Panc1 (cell line): ENCODE measurements at regions not wholly inside any gene's neighbourhood (a gene's known extent, or its start where the extent isn't known, plus 50 kb on each side); places are given as distances from the start of the nearest gene placed in this dataset.

ENCODE experiments used
- ATAC-seq: fragments of 200-7000 bp; cut with Tn5 transposase; 2 replicates; pipeline ENCODE4 v1.9.1; 2020; ENCODE audit warnings: mild to moderate bottlenecking, moderate library complexity
- BruUV-seq: library from RNA; stranded (reverse); fragments of 400-500 nt; replicated peaks from 2 replicates; lab custom pipeline; 2021; lab: Mats Ljungman, UMichigan
- CTCF ChIA-PET: fragments of 300-600 bp; sonication (Branson Sonifier 250); formaldehyde crosslinking; loops from one replicate; lab custom pipeline; 2022; ENCODE audit warnings: antibody characterized with exemption; lab: Charles Lee
- POLR2A ChIA-PET: fragments of 300-600 bp; sonication (Branson Sonifier 250); formaldehyde crosslinking; loops from one replicate; lab custom pipeline; 2022; ENCODE audit warnings: antibody characterized with exemption; lab: Charles Lee
- DNase-seq: peaks from one replicate; pipeline ENCODE4 v3.0.0-alpha.2; 2010; ENCODE audit warnings: low read depth, low spot score
- H3K27ac ChIP-seq: 2 replicates; pipeline ENCODE4 v1.5.1; 2011; ENCODE audit warnings: mild to moderate bottlenecking, low read length, inconsistent platforms
- H3K27me3 ChIP-seq: fragments of 200-500 bp; sonication (Bioruptor generic); 2 replicates; pipeline ENCODE4 v1.6.0; 2014; ENCODE audit warnings: low read length, inconsistent platforms; ENCODE audit not compliant: control insufficient read depth, insufficient read depth
- H3K36me3 ChIP-seq: fragments of 200-500 bp; sonication (Bioruptor generic); 2 replicates; pipeline ENCODE4 v1.5.1; 2014; ENCODE audit warnings: inconsistent platforms, mild to moderate bottlenecking, low read length, moderate library complexity; ENCODE audit not compliant: control insufficient read depth, insufficient read depth
- H3K4me1 ChIP-seq: 2 replicates; pipeline ENCODE4 v1.5.1; 2011; ENCODE audit warnings: inconsistent platforms, mild to moderate bottlenecking, low read length, moderate library complexity; ENCODE audit not compliant: control insufficient read depth, insufficient read depth
- H3K4me3 ChIP-seq, 2 experiments: 2 replicates each; pipeline ENCODE4 v1.5.1; 2011 to 2012; ENCODE audit warnings: low read depth in 2 of 2, low read length in 2 of 2, mild to moderate bottlenecking in 2 of 2, inconsistent platforms in 1 of 2, moderate library complexity in 1 of 2
- H3K9me3 ChIP-seq: fragments of 200-500 bp; sonication (Bioruptor generic); 2 replicates; pipeline ENCODE4 v1.5.1; 2014; ENCODE audit warnings: low read depth, mild to moderate bottlenecking, inconsistent platforms, low read length, moderate library complexity; ENCODE audit not compliant: control insufficient read depth, insufficient read depth
- CTCF ChIP-seq: fragments of 450-650 bp; IDR thresholded peaks from 2 replicates; pipeline ENCODE4 v1.5.1; 2017; ENCODE audit warnings: mild to moderate bottlenecking
- POLR2AphosphoS5 ChIP-seq: IDR thresholded peaks from 2 replicates; pipeline ENCODE4 v1.6.1; 2012; ENCODE audit warnings: mild to moderate bottlenecking, low read depth, low read length, moderate library complexity
- REST ChIP-seq, 2 experiments: IDR thresholded peaks; 2 replicates each; pipeline ENCODE4 v1.6.1; 2011 to 2012; ENCODE audit warnings: low read depth in 2 of 2, control low read depth in 1 of 2, low read length in 1 of 2, mild to moderate bottlenecking in 1 of 2, moderate library complexity in 1 of 2; ENCODE audit not compliant: insufficient read depth in 1 of 2
- SIN3A ChIP-seq: IDR thresholded peaks from 2 replicates; pipeline ENCODE4 v1.6.1; 2012; ENCODE audit warnings: low read depth, mild to moderate bottlenecking, low read length, moderate library complexity, borderline replicate concordance; ENCODE audit not compliant: insufficient read depth
- TCF7L2 ChIP-seq: IDR thresholded peaks from 2 replicates; pipeline ENCODE4 v1.6.1; 2011; ENCODE audit warnings: mild to moderate bottlenecking, low read depth, low read length, inconsistent platforms
- in situ Hi-C: cut with HindIII; loops from 2 replicates; pipeline ENCODE4 v1.10.0; 2016; ENCODE audit warnings: low sequenced_read_pairs, low pct_unique_long_range_greater_than_20kb
- intact Hi-C: fragments of 100-400 bp; cut with micrococcal nuclease; formaldehyde crosslinking; loops from one replicate; pipeline ENCODE4 v1.10.0; 2022; ENCODE audit not compliant: unreplicated experiment

GRCh38 chr3:162369306-162369705 lies 872.7 kb downstream of the OTOL1 start:
- in situ Hi-C loops = no loop called here
- Histone ChIP-seq H3K27me3 (no peaks in the 10 kb centered on the region), H3K27ac (no peak overlapping the region), H3K9me3 (no peaks in the 10 kb centered on the region), H3K4me3 (no peak overlapping the region), H3K36me3 (no peaks in the 10 kb centered on the region), H3K4me1 (no peaks in the 10 kb centered on the region)
- DNase-seq (no peak), ATAC-seq (no peak)
- intact Hi-C loops = no loop called here
- CTCF ChIA-PET = no interaction called here
- POLR2A ChIA-PET = no interaction called here
- no peak for TF ChIP-seq REST (IDR thresholded peaks at IDR 0.05; ENCODE audit: insufficient read depth in 1 of 2, low read depth in 2 of 2, low read length in 1 of 2)
- no peak for TF ChIP-seq SIN3A
- no peak for TF ChIP-seq CTCF
- no peak for TF ChIP-seq POLR2AphosphoS5
- no peak for TF ChIP-seq TCF7L2
- no TSS peak for BruUV-seq

- TF ChIP-seq REST (IDR thresholded peaks at IDR 0.05; ENCODE audit: insufficient read depth in 1 of 2, low read depth in 2 of 2, low read length in 1 of 2) (no peak), CTCF (no peak), TCF7L2 (no peak), SIN3A (no peak), POLR2AphosphoS5 (no peak)
- Histone ChIP-seq H3K27ac (no peak overlapping the region), H3K4me3 (no peak overlapping the region), H3K27me3 (no peaks in the 10 kb centered on the region), H3K4me1 (no peaks in the 10 kb centered on the region), H3K36me3 (no peaks in the 10 kb centered on the region), H3K9me3 (no peaks in the 10 kb centered on the region)
- DNase-seq (no peak), ATAC-seq (no peak)
- intact Hi-C loops (no loop called here), in situ Hi-C loops (no loop called here)
- BruUV-seq = no TSS peak
- CTCF ChIA-PET = no interaction called here
- POLR2A ChIA-PET = no interaction called here
These were observed 873.5 kb downstream of the OTOL1 start for GRCh38 chr3:162370141-162370540.
